ENCODE measurements at regions not wholly inside any gene's neighbourhood (a gene's known extent, or its start where the extent isn't known, plus 50 kb on each side); places are given as distances from the start of the nearest gene placed in this dataset.

DNA sequence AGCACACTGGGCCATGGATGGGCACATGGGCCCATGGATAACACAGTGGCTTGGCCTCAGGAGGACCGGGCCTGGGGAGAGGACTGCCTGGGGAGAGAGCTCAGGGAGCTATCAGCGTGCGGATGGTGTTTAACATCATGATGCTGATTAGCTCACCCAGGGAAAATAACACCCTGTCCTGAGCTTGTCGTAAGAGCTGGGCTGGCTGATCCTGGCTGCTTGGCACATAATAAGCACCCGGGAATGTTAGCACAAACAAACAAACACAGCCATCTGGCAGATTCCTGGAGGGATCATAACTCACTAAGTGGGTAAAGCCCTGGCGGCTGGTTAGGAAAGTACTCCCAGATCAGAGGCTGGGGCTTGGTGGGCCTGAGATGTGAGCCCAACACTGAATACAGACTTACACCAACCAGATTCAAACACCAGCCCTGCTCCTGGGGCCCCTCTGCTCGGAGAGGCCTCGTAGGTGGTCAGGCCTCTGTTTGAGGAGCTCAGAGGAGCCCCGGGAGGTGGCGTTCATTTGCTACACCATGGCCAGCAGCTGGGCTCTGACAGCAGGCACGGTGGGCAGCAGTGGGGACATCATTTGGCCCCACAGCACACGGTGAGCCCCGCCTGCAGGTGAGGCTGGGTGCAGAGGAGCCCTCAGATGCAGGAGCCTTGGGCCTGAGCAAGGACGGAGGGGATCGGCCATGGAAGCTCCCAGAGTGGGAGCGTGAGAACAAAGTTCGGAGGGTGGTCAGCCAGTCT, 193.4 kb upstream of the HDAC4 start (continued):
- TF ChIP-seq U2AF2 (optimal IDR thresholded peaks at IDR 0.05; ENCODE audit: low read depth, low read length) (no peak), BACH1 (tag; IDR thresholded peaks at IDR 0.05) (no peak), RFX5 (IDR thresholded peaks at IDR 0.05; ENCODE audit: low read depth, low read length) (no peak)
- TF ChIP-seq, protein P1, sequence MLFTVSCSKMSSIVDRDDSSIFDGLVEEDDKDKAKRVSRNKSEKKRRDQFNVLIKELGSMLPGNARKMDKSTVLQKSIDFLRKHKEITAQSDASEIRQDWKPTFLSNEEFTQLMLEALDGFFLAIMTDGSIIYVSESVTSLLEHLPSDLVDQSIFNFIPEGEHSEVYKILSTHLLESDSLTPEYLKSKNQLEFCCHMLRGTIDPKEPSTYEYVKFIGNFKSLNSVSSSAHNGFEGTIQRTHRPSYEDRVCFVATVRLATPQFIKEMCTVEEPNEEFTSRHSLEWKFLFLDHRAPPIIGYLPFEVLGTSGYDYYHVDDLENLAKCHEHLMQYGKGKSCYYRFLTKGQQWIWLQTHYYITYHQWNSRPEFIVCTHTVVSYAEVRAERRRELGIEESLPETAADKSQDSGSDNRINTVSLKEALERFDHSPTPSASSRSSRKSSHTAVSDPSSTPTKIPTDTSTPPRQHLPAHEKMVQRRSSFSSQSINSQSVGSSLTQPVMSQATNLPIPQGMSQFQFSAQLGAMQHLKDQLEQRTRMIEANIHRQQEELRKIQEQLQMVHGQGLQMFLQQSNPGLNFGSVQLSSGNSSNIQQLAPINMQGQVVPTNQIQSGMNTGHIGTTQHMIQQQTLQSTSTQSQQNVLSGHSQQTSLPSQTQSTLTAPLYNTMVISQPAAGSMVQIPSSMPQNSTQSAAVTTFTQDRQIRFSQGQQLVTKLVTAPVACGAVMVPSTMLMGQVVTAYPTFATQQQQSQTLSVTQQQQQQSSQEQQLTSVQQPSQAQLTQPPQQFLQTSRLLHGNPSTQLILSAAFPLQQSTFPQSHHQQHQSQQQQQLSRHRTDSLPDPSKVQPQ (CRISPR knock-in tag; IDR thresholded peaks at IDR 0.05; ENCODE audit: borderline replicate concordance), result no peak
- TF ChIP-seq, protein P2, sequence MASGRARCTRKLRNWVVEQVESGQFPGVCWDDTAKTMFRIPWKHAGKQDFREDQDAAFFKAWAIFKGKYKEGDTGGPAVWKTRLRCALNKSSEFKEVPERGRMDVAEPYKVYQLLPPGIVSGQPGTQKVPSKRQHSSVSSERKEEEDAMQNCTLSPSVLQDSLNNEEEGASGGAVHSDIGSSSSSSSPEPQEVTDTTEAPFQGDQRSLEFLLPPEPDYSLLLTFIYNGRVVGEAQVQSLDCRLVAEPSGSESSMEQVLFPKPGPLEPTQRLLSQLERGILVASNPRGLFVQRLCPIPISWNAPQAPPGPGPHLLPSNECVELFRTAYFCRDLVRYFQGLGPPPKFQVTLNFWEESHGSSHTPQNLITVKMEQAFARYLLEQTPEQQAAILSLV (tag; IDR thresholded peaks at IDR 0.05), result no peak

DNA sequence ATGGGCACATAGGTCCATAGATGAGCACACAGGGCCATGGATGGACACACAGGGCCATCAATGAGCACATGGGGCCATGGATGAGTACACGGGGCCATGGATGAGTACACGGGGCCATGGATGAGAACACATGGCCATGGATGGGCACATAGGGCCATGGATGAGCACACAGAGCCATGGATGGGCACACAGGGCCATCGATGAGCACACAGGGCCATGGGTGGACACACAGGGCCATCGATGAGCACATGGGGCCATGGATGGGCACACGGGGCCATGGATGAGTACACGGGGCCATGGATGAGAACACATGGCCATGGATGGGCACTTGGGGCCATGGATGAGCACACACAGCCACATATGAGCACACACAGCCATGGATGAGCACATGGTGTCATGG, 192.6 kb upstream of the HDAC4 start:
- Histone ChIP-seq H3K9me3 (replicated peaks; ENCODE audit: control insufficient read depth, insufficient read depth, low read depth, low read length) (no peaks in the 10 kb centered on the region), H3K4me3 (no peak overlapping the region), H3K27ac (ENCODE audit: extremely low read depth, low read depth, low read length) (no peak overlapping the region), H4K20me1 (replicated peaks; ENCODE audit: control insufficient read depth, insufficient read depth, low read length) (no peaks in the 10 kb centered on the region; the same call in 1 of the 2 replicates), H3K4me2 (ENCODE audit: insufficient read depth, low read length) (no peak overlapping the region), H3K9ac (ENCODE audit: insufficient read depth in 1 of 2, low read depth in 2 of 2, low read length in 2 of 2) (no peak overlapping the region), H3K27me3 (ENCODE audit: control insufficient read depth in 2 of 2, insufficient read depth in 2 of 2, low read length in 2 of 2) (peaks cover 0 to 41% of the 10 kb centered on the region in 2 experiments; a peak in 2 of 5 replicates), H2AFZ (ENCODE audit: low read depth, low read length) (no peak overlapping the region), H3K9me1 (ENCODE audit: control insufficient read depth, insufficient read depth, low read length) (no peaks in the 10 kb centered on the region), H3K36me3 (ENCODE audit: control insufficient read depth, insufficient read depth, low read length) (no peaks in the 10 kb centered on the region), H3K4me1 (replicated peaks in 1 of 2; ENCODE audit: control insufficient read depth in 2 of 2, insufficient read depth in 2 of 2, low read length in 2 of 2) (no peaks in the 10 kb centered on the region; a peak in 1 of 5 replicates), H3K79me2 (ENCODE audit: control insufficient read depth, insufficient read depth, low read length) (no peaks in the 10 kb centered on the region)
- intact Hi-C loops (cut with micrococcal nuclease) (no loop called here), in situ Hi-C loops (cut with MboI) (no loop called here)
- ChIA-PET CTCF (ENCODE audit: low intra/inter-chr PET ratio) (no interaction called here), POLR2A (no interaction called here)
- WGBS (ENCODE audit: insufficient coverage, low coverage, missing lambda C conversion rate), result 0% methylated on average over 6 of the region's 6 CpGs
- DNase-seq (ENCODE audit: extremely low read depth in 1 of 4, low spot score in 3 of 4) (no peak), FAIRE-seq (no peak), ATAC-seq (no peak)
- BruUV-seq (replicated peaks), result no TSS peak
- TF ChIP-seq TCF7L2 (IDR thresholded peaks at IDR 0.05; ENCODE audit: low read depth, low read length) (no peak), HEY1 (CRISPR knock-in tag; IDR thresholded peaks at IDR 0.05; ENCODE audit: borderline replicate concordance) (no peak), U2AF1 (optimal IDR thresholded peaks at IDR 0.05; ENCODE audit: low read depth, low read length) (no peak)
